H1 (cell line): ENCODE measurements at regions not wholly inside any gene's neighbourhood (a gene's known extent, or its start where the extent isn't known, plus 50 kb on each side); places are given as distances from the start of the nearest gene placed in this dataset.

Experiments used
- CTCF ChIA-PET: fragments of 300-600 bp; sonication (Branson Sonifier 250); formaldehyde crosslinking; loops from one replicate; lab custom pipeline; 2021; ENCODE audit not compliant: partially characterized antibody; lab: Charles Lee
- POLR2A ChIA-PET: fragments of 300-600 bp; sonication (Branson Sonifier 250); formaldehyde crosslinking; loops from one replicate; lab custom pipeline; 2021; ENCODE audit warnings: inconsistent platforms; ENCODE audit not compliant: partially characterized antibody; lab: Charles Lee
- DNase-seq, 2 experiments: peaks; one replicate each; pipeline versions ENCODE4 v3.0.0 to v3.0.0-alpha.2; 2010 to 2022; ENCODE audit warnings: low spot score in 2 of 2, low read depth in 1 of 2, mixed read lengths in 1 of 2
- FAIRE-seq: peaks from 2 replicates; lab custom pipeline; 2011; peaks lifted over from hg19 to GRCh38; lab: Jason Lieb, UNC
- H2AFZ ChIP-seq: 2 replicates; pipeline ENCODE4 v1.8.1; 2012; ENCODE audit warnings: low read length, inconsistent platforms
- H2AK5ac ChIP-seq: 2 replicates; pipeline ENCODE4 v1.6.1; 2013; ENCODE audit warnings: low read depth, low read length
- H2BK120ac ChIP-seq: replicated peaks from 2 replicates; pipeline ENCODE3; 2013; ENCODE audit warnings: low read depth, low read length, inconsistent platforms
- H2BK12ac ChIP-seq: 2 replicates; pipeline ENCODE4 v1.6.1; 2013; ENCODE audit warnings: low read depth, low read length
- H2BK15ac ChIP-seq: 2 replicates; pipeline ENCODE4 v1.6.1; 2013; ENCODE audit warnings: low read length
- H2BK20ac ChIP-seq: 2 replicates; pipeline ENCODE4 v1.6.1; 2013; ENCODE audit warnings: low read length
- H2BK5ac ChIP-seq: 2 replicates; pipeline ENCODE4 v1.6.1; 2013; ENCODE audit warnings: low read depth, low read length
- H3K14ac ChIP-seq: 2 replicates; pipeline ENCODE4 v1.6.1; 2013; ENCODE audit warnings: inconsistent platforms; ENCODE audit not compliant: insufficient read length
- H3K18ac ChIP-seq: 2 replicates; pipeline ENCODE4 v1.6.1; 2013; ENCODE audit warnings: low read length; ENCODE audit errors: extremely low read depth
- H3K23ac ChIP-seq: 2 replicates; pipeline ENCODE4 v1.6.1; 2013; ENCODE audit warnings: inconsistent platforms; ENCODE audit not compliant: insufficient read length
- H3K23me2 ChIP-seq: 2 replicates; pipeline ENCODE4 v1.6.1; 2013; ENCODE audit warnings: low read depth, low read length
- H3K27ac ChIP-seq: 2 replicates; pipeline ENCODE4 v1.6.1; 2011; ENCODE audit warnings: low read depth, low read length, inconsistent platforms
- H3K27me3 ChIP-seq, 4 experiments: replicated peaks in 1 of 4; 1 replicate in 1 of 4; 2 replicates in 3 of 4; pipeline versions ENCODE4 v1.6.1 to v1.8.1; 2011 to 2013; ENCODE audit warnings: low read length in 3 of 4, mild to moderate bottlenecking in 3 of 4, inconsistent platforms in 2 of 4, mixed read lengths in 2 of 4, moderate library complexity in 1 of 4; ENCODE audit not compliant: control insufficient read depth in 3 of 4, insufficient read depth in 3 of 4; ENCODE audit errors: extremely low read depth in 1 of 4
- H3K36me3 ChIP-seq, 4 experiments: 2 replicates each; pipeline versions ENCODE4 v1.6.1 to v1.8.1; 2011 to 2013; ENCODE audit warnings: mild to moderate bottlenecking in 4 of 4, low read length in 3 of 4, moderate library complexity in 2 of 4, control low read depth in 1 of 4, inconsistent platforms in 1 of 4; ENCODE audit not compliant: insufficient read depth in 4 of 4, control insufficient read depth in 2 of 4
- H3K4ac ChIP-seq: replicated peaks from 2 replicates; pipeline ENCODE3; 2013; ENCODE audit warnings: low read length, low read depth, mixed read lengths, inconsistent platforms; ENCODE audit not compliant: insufficient read length
- H3K4me1 ChIP-seq, 4 experiments: replicated peaks in 1 of 4; 1 replicate in 1 of 4; 2 replicates in 3 of 4; pipeline versions ENCODE4 v1.6.1 to v1.8.1; 2011 to 2013; ENCODE audit warnings: low read length in 3 of 4, inconsistent platforms in 2 of 4, mixed read lengths in 1 of 4; ENCODE audit not compliant: insufficient read depth in 4 of 4, control insufficient read depth in 3 of 4
- H3K4me2 ChIP-seq, 2 experiments: 2 replicates each; pipeline versions ENCODE4 v1.6.1 to v1.8.1; 2011 to 2013; ENCODE audit warnings: low read depth in 2 of 2, low read length in 2 of 2, control low read depth in 1 of 2, inconsistent platforms in 1 of 2, mild to moderate bottlenecking in 1 of 2; ENCODE audit not compliant: insufficient read depth in 1 of 2
- H3K4me3 ChIP-seq, 4 experiments: fragments of 200-600, 300-600 bp in 1 of 4; sonication (generic), shearing (Covaris generic), sonication (Bioruptor Twin) in 1 of 4; 2 replicates each; pipeline versions ENCODE4 v1.5.1 to v1.8.1; 2011 to 2016; ENCODE audit warnings: low read length in 4 of 4, low read depth in 3 of 4, control low read depth in 2 of 4, inconsistent platforms in 2 of 4, mild to moderate bottlenecking in 2 of 4, mixed read lengths in 1 of 4, moderate library complexity in 1 of 4; ENCODE audit not compliant: insufficient read depth in 2 of 4; ENCODE audit errors: extremely low read depth in 1 of 4
- H3K56ac ChIP-seq: replicated peaks from 2 replicates; pipeline ENCODE3; 2013; ENCODE audit warnings: low read depth, mild to moderate bottlenecking, mixed read lengths, low read length, inconsistent platforms; ENCODE audit not compliant: insufficient read length
- H3K79me1 ChIP-seq: 2 replicates; pipeline ENCODE4 v1.6.1; 2013; ENCODE audit warnings: low read depth, low read length, control low read depth
- H3K79me2 ChIP-seq, 2 experiments: 2 replicates each; pipeline versions ENCODE4 v1.6.1 to v1.8.1; 2012 to 2013; ENCODE audit warnings: low read length in 2 of 2, mild to moderate bottlenecking in 2 of 2, inconsistent platforms in 1 of 2; ENCODE audit not compliant: insufficient read depth in 2 of 2, control insufficient read depth in 1 of 2
- H3K9ac ChIP-seq, 4 experiments: replicated peaks in 1 of 4; 1 replicate in 1 of 4; 2 replicates in 3 of 4; pipeline versions ENCODE4 v1.6.1 to v1.8.1; 2011 to 2013; ENCODE audit warnings: low read depth in 3 of 4, low read length in 3 of 4, control low read depth in 2 of 4, mild to moderate bottlenecking in 2 of 4, moderate library complexity in 2 of 4, inconsistent platforms in 1 of 4; ENCODE audit errors: extremely low read depth in 1 of 4
- H3K9me3 ChIP-seq, 2 experiments: 2 replicates each; pipeline versions ENCODE4 v1.6.1 to v1.8.1; 2012 to 2013; ENCODE audit warnings: mild to moderate bottlenecking in 2 of 2, moderate library complexity in 2 of 2, control low read depth in 1 of 2, inconsistent platforms in 1 of 2, low read depth in 1 of 2, low read length in 1 of 2, mixed read lengths in 1 of 2; ENCODE audit not compliant: insufficient read depth in 2 of 2
- H4K20me1 ChIP-seq, 2 experiments: replicated peaks in 1 of 2; 2 replicates each; pipeline versions ENCODE3 to v1.8.1; 2011 to 2013; ENCODE audit warnings: inconsistent platforms in 2 of 2, low read length in 2 of 2, mild to moderate bottlenecking in 1 of 2; ENCODE audit not compliant: insufficient read depth in 2 of 2, control insufficient read depth in 1 of 2
- H4K5ac ChIP-seq: 2 replicates; pipeline ENCODE4 v1.6.1; 2013; ENCODE audit warnings: low read length, low read depth, mixed read lengths, inconsistent platforms; ENCODE audit not compliant: insufficient read length
- H4K8ac ChIP-seq: 2 replicates; pipeline ENCODE4 v1.8.0; 2013; ENCODE audit warnings: mild to moderate bottlenecking, moderate library complexity, low read length, inconsistent platforms; ENCODE audit not compliant: insufficient read depth; ENCODE audit errors: extremely low read depth
- H4K91ac ChIP-seq: replicated peaks from 2 replicates; pipeline ENCODE3; 2013; ENCODE audit warnings: low read length, mixed read lengths, inconsistent platforms; ENCODE audit not compliant: insufficient read length
- JUND ChIP-seq: IDR thresholded peaks from 2 replicates; pipeline ENCODE4 v1.6.1; 2011; ENCODE audit warnings: mild to moderate bottlenecking, improper control_type of control experiment, low read length
- SIN3A ChIP-seq, 2 experiments: IDR thresholded peaks in 1 of 2; conservative IDR thresholded peaks in 1 of 2; 2 replicates each; pipeline ENCODE4 v1.6.1; 2011 to 2012; ENCODE audit warnings: low read length in 2 of 2, improper control_type of control experiment in 1 of 2, low read depth in 1 of 2, mild to moderate bottlenecking in 1 of 2
- WGBS, 2 experiments: shearing (Covaris generic) in 1 of 2; methylation state at CpG; one replicate each; pipeline versions ENCODE4 v1.1.6 to v1.1.7; 2013 to 2015; ENCODE audit warnings: low lambda C conversion rate in 2 of 2, mixed read lengths in 2 of 2, inconsistent platforms in 1 of 2, low coverage in 1 of 2, missing lambda C conversion rate in 1 of 2; ENCODE audit not compliant: insufficient replicate concordance in 2 of 2, insufficient coverage in 1 of 2, insufficient read length in 1 of 2; ENCODE audit errors: extremely low coverage in 1 of 2, missing lambda C conversion rate in 1 of 2; 5-methylcytosine and 5-hydroxymethylcytosine counted together

DNA sequence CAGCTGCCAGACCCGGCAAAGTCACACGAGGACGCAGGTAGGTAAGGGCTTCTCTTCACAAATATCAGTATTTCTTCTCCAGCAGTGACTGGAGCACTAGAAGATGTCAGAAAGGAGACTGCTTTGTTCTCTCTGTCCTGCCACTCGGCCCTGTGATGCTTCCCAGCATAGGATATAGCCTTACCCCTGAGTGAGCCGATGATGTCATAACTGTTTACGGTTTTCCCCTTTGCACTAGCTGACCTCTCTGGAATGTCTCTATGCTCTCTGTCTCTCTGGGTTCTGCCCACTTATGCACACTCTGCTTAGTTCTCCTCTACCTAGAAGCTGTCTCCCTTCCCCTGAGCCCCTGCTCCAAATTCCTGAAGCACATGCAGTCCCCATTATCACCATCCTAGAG lies 167.5 kb upstream of the PODXL start:
- H2BK120ac ChIP-seq, result no peak overlapping the region
- H3K56ac ChIP-seq, result no peak overlapping the region
- H3K27ac ChIP-seq, result no peak overlapping the region; the same call in 1 of the 2 replicates
- H4K20me1 ChIP-seq, result no peaks in the 10 kb centered on the region
- no peaks in the 10 kb centered on the region for H3K79me2 ChIP-seq
- H3K36me3 ChIP-seq, result no peaks in the 10 kb centered on the region
- no peak overlapping the region for H3K23ac ChIP-seq
- H2AK5ac ChIP-seq, result no peak overlapping the region
- no peak overlapping the region for H3K14ac ChIP-seq
- no peaks in the 10 kb centered on the region for H3K27me3 ChIP-seq
- no peak overlapping the region for H2BK5ac ChIP-seq
- CTCF ChIA-PET, result interaction anchor here (1.0 to 2.9 kb wide), 6 partner anchors 12 to 34 kb away, joined by 3 to 15 read pairs (median 4); no protein-coding TSS in a partner anchor
- no peak overlapping the region for H3K18ac ChIP-seq
- no peak overlapping the region for H3K4ac ChIP-seq
- H4K8ac ChIP-seq, result no peak overlapping the region
- H3K4me3 ChIP-seq, result no peak overlapping the region
- H3K9ac ChIP-seq, result no peak overlapping the region
- H2BK12ac ChIP-seq, result no peak overlapping the region
- POLR2A ChIA-PET, result no interaction called here
- no peak overlapping the region for H3K4me2 ChIP-seq
- peak in 1 of 2 experiments; percentile 40 for DNase-seq
- no peak overlapping the region for H2BK20ac ChIP-seq
- no peak for TF ChIP-seq SIN3A (conservative IDR thresholded peaks at IDR 0.05 in 1 of 2, IDR thresholded peaks at IDR 0.05 in 1 of 2; ENCODE audit: low read depth in 1 of 2, low read length in 2 of 2)
- TF ChIP-seq JUND, result peak; percentile 30; the same call in 1 of the 2 replicates
- TF ChIP-seq, all 59 proteins: peak for 1
- Histone ChIP-seq H2BK15ac (no peak overlapping the region), H3K23me2 (no peaks in the 10 kb centered on the region), H4K5ac (no peak overlapping the region), H3K4me1 (peaks cover 0 to 2% (median 0%) of the 10 kb centered on the region in 4 experiments; a peak in 1 of 7 replicates), H2AFZ (peak overlapping the region; percentile 22; the same call in 1 of the 2 replicates), H3K9me3 (0 out of 4 replicates have a peak, but pooled peaks cover 0 to 4% of the 10 kb centered on the region in 2 experiments), H4K91ac (no peak overlapping the region), H3K79me1 (no peaks in the 10 kb centered on the region)
- WGBS, 2 experiments, result 89% methylated on average over 6 of the region's 6 CpGs; no CpG with 5 or more reads in 1 of the 2 experiments
- FAIRE-seq, result no peak
